C4-2B (cell line): ENCODE measurements at regions not wholly inside any gene's neighbourhood (a gene's known extent, or its start where the extent isn't known, plus 50 kb on each side); places are given as distances from the start of the nearest gene placed in this dataset.
A peak's percentile ranks its signal among the peaks of the same experiment; 100 is the strongest.
"Not testable (repeated sequence)": the region's sequence is repeated elsewhere in the genome, so short reads cannot be mapped to it uniquely, and the experiment has no call there.

Experiments
- H3K27ac ChIP-seq: fragments of 450-650 bp; 2 replicates; pipeline ENCODE4 v1.5.1; 2017
- CTCF ChIP-seq: fragments of 450-650 bp; conservative IDR thresholded peaks from 2 replicates; pipeline ENCODE4 v1.5.1; 2017; ENCODE audit warnings: mild to moderate bottlenecking
- ZFX ChIP-seq: fragments of 450-650 bp; IDR thresholded peaks from 2 replicates; pipeline ENCODE4 v1.6.1; 2017

- not testable (repeated sequence) for H3K27ac ChIP-seq
Measured at GRCh38 chrX:83749736-83750135, 111.2 kb upstream of the CYLC1 start.

GRCh38 chrX:83750451-83750850 is 110.5 kb upstream of the CYLC1 start:
- H3K27ac ChIP-seq = not testable (repeated sequence)

- no peak overlapping the region for H3K27ac ChIP-seq
- TF ChIP-seq CTCF (peak; percentile 65), ZFX (no peak)
Measured at GRCh38 chrX:83759872-83760271, 101.1 kb upstream of the CYLC1 start.

GRCh38 chrX:83771664-83772063 is 89.3 kb upstream of the CYLC1 start:
- H3K27ac ChIP-seq = no peak overlapping the region
- no peak for TF ChIP-seq ZFX
- peak; percentile 51 for TF ChIP-seq CTCF
